Heart right ventricle (tissue), 16 donors: ENCODE measurements at regions not wholly inside any gene's neighbourhood (a gene's known extent, or its start where the extent isn't known, plus 50 kb on each side); places are given as distances from the start of the nearest gene placed in this dataset.

Experiments used
- ATAC-seq, 8 donors: fragments of 200-7000 bp; cut with Tn5 transposase; one replicate each; pipeline ENCODE4 v1.9.1; 2020; ENCODE audit warnings: mild to moderate bottlenecking in 8 of 8, moderate library complexity in 8 of 8, moderate number of reproducible peaks in 1 of 8
- DNase-seq, 2 donors: peaks; one replicate each; pipeline ENCODE4 v3.0.0-alpha.2; 2020
- H3K27ac ChIP-seq, 10 donors: fragments of 200-600 bp; sonication (generic) in 2 of 10; one replicate each; pipeline versions ENCODE4 v1.5.0 to v1.8.0; 2020 to 2022; ENCODE audit warnings: mild to moderate bottlenecking in 3 of 10
- H3K27me3 ChIP-seq, 7 donors: fragments of 200-600 bp; one replicate each; pipeline ENCODE4 v1.8.0; 2021 to 2022; ENCODE audit warnings: mild to moderate bottlenecking in 2 of 7
- H3K36me3 ChIP-seq, 9 donors: fragments of 200-600 bp; sonication (generic) in 1 of 9; one replicate each; pipeline versions ENCODE4 v1.5.0 to v1.8.0; 2020 to 2022; ENCODE audit warnings: mild to moderate bottlenecking in 2 of 9
- H3K4me1 ChIP-seq, 9 donors: fragments of 200-600 bp; sonication (generic) in 1 of 9; one replicate each; pipeline versions ENCODE4 v1.5.0 to v1.8.0; 2020 to 2022; ENCODE audit warnings: mild to moderate bottlenecking in 4 of 9
- H3K4me3 ChIP-seq, 10 donors: fragments of 200-600 bp; sonication (generic) in 2 of 10; one replicate each; pipeline versions ENCODE4 v1.5.0 to v1.8.0; 2020 to 2022; ENCODE audit warnings: mild to moderate bottlenecking in 7 of 10, moderate library complexity in 2 of 10
- H3K9me3 ChIP-seq, 11 donors: fragments of 200-600 bp in 10 of 11; sonication (generic) in 2 of 11; one replicate each; pipeline versions ENCODE4 v1.5.0 to v1.8.0; 2013 to 2022; ENCODE audit warnings: mild to moderate bottlenecking in 2 of 11, control low read depth in 1 of 11, moderate library complexity in 1 of 11
- WGBS, 2 donors: extraction: QIAGEN DNeasy Blood & Tissue Kit; methylation state at CpG; one replicate each; pipeline ENCODE4 v1.1.7; 2013; ENCODE audit warnings: inconsistent platforms in 1 of 2; 5-methylcytosine and 5-hydroxymethylcytosine counted together
- intact Hi-C, 10 donors: fragments of 100-400 bp; cut with DNase I; formaldehyde crosslinking; loops; one replicate each; pipeline versions ENCODE4 v1.11.1 to v1.14.2; 2022
- TF ChIP-seq, protein P1 (sequence below), 9 donors: fragments of 200-600 bp; sonication (generic) in 2 of 9; IDR thresholded peaks; one replicate each; pipeline versions ENCODE4 v1.5.0 to v1.8.0; 2021 to 2022; ENCODE audit warnings: antibody characterized with exemption in 9 of 9, mild to moderate bottlenecking in 5 of 9, moderate library complexity in 1 of 9
- donor health status: Arrhythmogenic right ventricular cardiomyopathy.
- donor health status: ischemic (EF 13 %, LVEDD 7.1; RV severe dilation, severe dysfunction).
- donor health status: healthy with polysubstance abuse.
- donor health status: DM: no; HTN: yes; CAD: no.
- donor health status: DM: no; HTN: no; CAD: no.
- donor health status: ischemic (EF 25% LVEDD 6.9; RV normal size, moderate dysfunction).
- donor health status: ischemic (EF 25% LVEDD 5.7; RV mildly dilated, moderate dysfunction).
- donor health status: healthy.
- donor health status: DM: yes; HTN: yes; CAD: no.
- donor health status: Ischemic cardiomyopathy.
- donor health status: ischemic (EF 35%, LVEDD 5.7; RV mildly dilated, moderate dysfunction).
- donor health status: nonischemic (EF 11% LVEDD 7.7; RV severe dilation, severe dysfunction).
- donor health status: DM: yes; HTN: yes; CAD: no.
- donor health status: PGD.
- donor health status: ischemic (EF 29% LVEDD 5.4; RV normal size, mild dysfunction).
- donor health status: nonischemic (EF 23%, LVEDD 6.1; RV moderate dilation, normal function).

DNA sequence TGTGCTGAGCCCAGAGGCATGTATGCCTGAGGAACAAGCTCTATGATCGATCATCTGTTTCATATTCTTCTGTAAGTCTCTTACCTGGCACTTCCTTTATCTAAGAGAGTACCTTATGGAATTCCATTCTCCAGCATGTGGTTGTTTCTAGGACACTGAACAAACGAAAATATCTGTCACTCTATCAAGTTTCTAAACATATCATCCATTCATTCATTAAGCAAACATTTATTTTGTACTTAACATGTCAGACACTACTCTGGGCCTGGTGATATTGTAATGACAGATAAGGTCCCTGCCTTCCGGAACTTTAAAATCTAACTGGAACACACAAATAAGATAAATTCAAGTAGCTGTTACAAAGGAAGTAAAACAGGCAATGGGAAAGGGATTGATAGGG, 477.1 kb downstream of the IGSF11 start:
- TF ChIP-seq, protein P1, sequence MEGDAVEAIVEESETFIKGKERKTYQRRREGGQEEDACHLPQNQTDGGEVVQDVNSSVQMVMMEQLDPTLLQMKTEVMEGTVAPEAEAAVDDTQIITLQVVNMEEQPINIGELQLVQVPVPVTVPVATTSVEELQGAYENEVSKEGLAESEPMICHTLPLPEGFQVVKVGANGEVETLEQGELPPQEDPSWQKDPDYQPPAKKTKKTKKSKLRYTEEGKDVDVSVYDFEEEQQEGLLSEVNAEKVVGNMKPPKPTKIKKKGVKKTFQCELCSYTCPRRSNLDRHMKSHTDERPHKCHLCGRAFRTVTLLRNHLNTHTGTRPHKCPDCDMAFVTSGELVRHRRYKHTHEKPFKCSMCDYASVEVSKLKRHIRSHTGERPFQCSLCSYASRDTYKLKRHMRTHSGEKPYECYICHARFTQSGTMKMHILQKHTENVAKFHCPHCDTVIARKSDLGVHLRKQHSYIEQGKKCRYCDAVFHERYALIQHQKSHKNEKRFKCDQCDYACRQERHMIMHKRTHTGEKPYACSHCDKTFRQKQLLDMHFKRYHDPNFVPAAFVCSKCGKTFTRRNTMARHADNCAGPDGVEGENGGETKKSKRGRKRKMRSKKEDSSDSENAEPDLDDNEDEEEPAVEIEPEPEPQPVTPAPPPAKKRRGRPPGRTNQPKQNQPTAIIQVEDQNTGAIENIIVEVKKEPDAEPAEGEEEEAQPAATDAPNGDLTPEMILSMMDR (IDR thresholded peaks at IDR 0.05): no peak
- no peak overlapping the region for H3K27ac ChIP-seq
- H3K9me3 ChIP-seq: no peaks in the 10 kb centered on the region
- H3K27me3 ChIP-seq: no peaks in the 10 kb centered on the region
- DNase-seq (no peak), ATAC-seq (no peak)
- intact Hi-C loops: no loop called here
- H3K36me3 ChIP-seq: no peaks in the 10 kb centered on the region
- 50 to 54% methylated on average over 3 of the region's 3 CpGs for WGBS, 2 donors
- H3K4me3 ChIP-seq: no peak overlapping the region
- no peaks in the 10 kb centered on the region for H3K4me1 ChIP-seq

DNA sequence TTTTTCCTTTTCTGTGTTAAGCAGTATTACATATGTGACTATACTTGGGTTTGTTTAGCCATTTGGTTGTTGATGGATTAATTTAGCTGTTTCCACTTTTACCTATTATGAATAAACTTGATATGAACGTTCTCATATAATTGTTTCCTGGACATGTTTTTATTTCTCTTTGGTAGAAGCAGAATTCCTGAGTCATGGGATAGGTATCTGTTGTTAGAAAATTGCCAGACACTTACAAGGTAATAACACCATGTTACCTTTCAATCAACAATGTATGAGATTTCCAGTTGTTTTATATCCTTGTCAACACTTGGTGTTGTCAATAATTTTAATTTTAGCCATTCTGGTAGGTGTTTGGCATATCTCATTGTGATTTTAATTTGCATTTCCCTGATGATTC, 475.4 kb downstream of the IGSF11 start:
- Histone ChIP-seq H3K9me3 (no peaks in the 10 kb centered on the region), H3K4me3 (no peak overlapping the region), H3K4me1 (no peaks in the 10 kb centered on the region), H3K27ac (no peak overlapping the region), H3K36me3 (no peaks in the 10 kb centered on the region), H3K27me3 (no peaks in the 10 kb centered on the region)
- TF ChIP-seq, protein P1 (IDR thresholded peaks at IDR 0.05): no peak
- WGBS, 2 donors: 39 to 41% methylated on average over 1 of the region's 1 CpG
- intact Hi-C loops: no loop called here
- no peak for DNase-seq
- no peak for ATAC-seq

DNA sequence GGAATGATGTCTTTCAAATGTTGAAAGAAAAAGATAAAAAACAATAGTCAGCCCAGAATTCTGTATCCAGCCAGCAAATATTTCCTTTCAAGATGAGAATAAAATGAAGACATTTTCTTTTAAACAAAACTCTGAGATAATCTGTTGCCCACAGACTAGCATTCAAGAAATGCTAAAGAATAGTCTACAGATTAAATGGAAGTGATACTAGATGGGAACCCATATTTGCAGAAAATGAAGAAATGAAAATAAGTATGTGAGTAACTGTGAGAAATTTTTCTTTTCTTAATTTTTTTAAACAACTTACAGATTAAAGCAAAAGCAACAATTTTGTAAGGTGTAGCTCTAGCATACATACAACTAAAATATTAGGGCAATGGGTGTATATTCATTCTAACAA, 469.8 kb downstream of the IGSF11 start:
- no peaks in the 10 kb centered on the region for H3K36me3 ChIP-seq
- intact Hi-C loops: no loop called here

DNA sequence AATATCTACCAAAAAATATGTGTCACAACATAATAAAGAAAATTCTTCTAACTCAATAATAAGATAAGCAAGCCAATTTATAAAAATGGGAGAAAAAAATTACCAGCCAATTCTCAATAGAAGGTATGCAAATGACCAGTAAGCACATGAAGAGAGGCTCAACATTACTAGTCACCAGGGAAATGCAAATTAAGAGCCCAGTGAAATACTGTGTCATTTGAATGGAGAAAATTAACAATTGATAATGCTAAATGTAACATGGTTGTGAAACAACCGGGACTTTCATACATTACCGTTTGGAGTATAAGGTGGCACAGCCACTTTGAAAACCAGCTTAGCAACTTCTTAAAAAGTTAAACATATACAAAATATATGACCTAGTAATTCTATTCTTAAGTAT, 460.7 kb downstream of the IGSF11 start:
- H3K36me3 ChIP-seq: no peaks in the 10 kb centered on the region
- intact Hi-C loops: no loop called here
- ATAC-seq: no peak
- TF ChIP-seq, protein P1 (IDR thresholded peaks at IDR 0.05): no peak
- H3K4me3 ChIP-seq: no peak overlapping the region
- peaks cover 0 to 13% (median 0%) of the 10 kb centered on the region in 11 donors for H3K9me3 ChIP-seq
- DNase-seq: no peak
- no peak overlapping the region for H3K27ac ChIP-seq
- H3K27me3 ChIP-seq: no peaks in the 10 kb centered on the region
- no peaks in the 10 kb centered on the region for H3K4me1 ChIP-seq
- WGBS, 2 donors: 91 to 94% methylated on average over 2 of the region's 2 CpGs

More for the DNA sequence above, 469.8 kb downstream of the IGSF11 start:
- no peaks in the 10 kb centered on the region for H3K4me1 ChIP-seq
- peaks cover 0 to 19% (median 0%) of the 10 kb centered on the region in 11 donors for H3K9me3 ChIP-seq
- TF ChIP-seq, protein P1 (IDR thresholded peaks at IDR 0.05): no peak
- no peaks in the 10 kb centered on the region for H3K27me3 ChIP-seq
- H3K27ac ChIP-seq: no peak overlapping the region
- ATAC-seq (no peak), DNase-seq (no peak)
- no peak overlapping the region for H3K4me3 ChIP-seq
